ENCODE measurements at regions not wholly inside any gene's neighbourhood (a gene's known extent, or its start where the extent isn't known, plus 50 kb on each side); places are given as distances from the start of the nearest gene placed in this dataset.

DNA sequence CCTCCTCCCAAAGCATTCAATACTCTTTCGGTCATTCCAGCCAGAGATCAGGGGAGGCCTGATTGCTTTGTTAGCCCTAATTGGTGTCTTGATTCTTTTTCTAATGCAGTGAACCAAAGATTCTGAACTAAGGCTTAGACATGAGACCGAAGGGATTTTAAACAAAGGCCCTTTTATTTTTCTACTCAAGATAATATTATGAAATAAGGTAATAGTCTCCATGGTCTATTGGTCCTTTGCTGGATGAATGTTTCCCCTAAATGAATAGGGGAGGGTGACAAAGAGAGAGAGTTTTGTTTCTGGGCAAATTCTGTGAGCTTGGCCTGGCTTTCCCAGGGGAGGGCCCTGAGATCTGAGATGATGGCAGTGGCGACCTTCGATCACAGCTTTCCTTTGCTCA, 449.1 kb downstream of the TYW1 start:
- H3K27ac ChIP-seq (ENCODE audit: low read depth in 1 of 2, low read length in 2 of 2), result no peak overlapping the region
- no peaks in the 10 kb centered on the region for H3K4me1 ChIP-seq (ENCODE audit: control insufficient read depth in 4 of 4, insufficient read depth in 4 of 4, low read length in 3 of 4)
- TF ChIP-seq JUND (IDR thresholded peaks at IDR 0.05) (no peak), NR2F2 (IDR thresholded peaks at IDR 0.05) (no peak), GABPA (IDR thresholded peaks at IDR 0.05 in 1 of 2, conservative IDR thresholded peaks at IDR 0.05 in 1 of 2) (no peak), TAF1 (conservative IDR thresholded peaks at IDR 0.05) (no peak), REST (IDR thresholded peaks at IDR 0.05) (no peak), RXRA (IDR thresholded peaks at IDR 0.05) (no peak), EGR1 (IDR thresholded peaks at IDR 0.05; ENCODE audit: low read depth in 2 of 2) (no peak), SP1 (IDR thresholded peaks at IDR 0.05) (no peak), FOXA1 (IDR thresholded peaks at IDR 0.05) (no peak), FOXA2 (IDR thresholded peaks at IDR 0.05) (no peak), CTCF (IDR thresholded peaks at IDR 0.05; ENCODE audit: low read depth, low read length, missing input control) (no peak)
- TF ChIP-seq, protein P1, sequence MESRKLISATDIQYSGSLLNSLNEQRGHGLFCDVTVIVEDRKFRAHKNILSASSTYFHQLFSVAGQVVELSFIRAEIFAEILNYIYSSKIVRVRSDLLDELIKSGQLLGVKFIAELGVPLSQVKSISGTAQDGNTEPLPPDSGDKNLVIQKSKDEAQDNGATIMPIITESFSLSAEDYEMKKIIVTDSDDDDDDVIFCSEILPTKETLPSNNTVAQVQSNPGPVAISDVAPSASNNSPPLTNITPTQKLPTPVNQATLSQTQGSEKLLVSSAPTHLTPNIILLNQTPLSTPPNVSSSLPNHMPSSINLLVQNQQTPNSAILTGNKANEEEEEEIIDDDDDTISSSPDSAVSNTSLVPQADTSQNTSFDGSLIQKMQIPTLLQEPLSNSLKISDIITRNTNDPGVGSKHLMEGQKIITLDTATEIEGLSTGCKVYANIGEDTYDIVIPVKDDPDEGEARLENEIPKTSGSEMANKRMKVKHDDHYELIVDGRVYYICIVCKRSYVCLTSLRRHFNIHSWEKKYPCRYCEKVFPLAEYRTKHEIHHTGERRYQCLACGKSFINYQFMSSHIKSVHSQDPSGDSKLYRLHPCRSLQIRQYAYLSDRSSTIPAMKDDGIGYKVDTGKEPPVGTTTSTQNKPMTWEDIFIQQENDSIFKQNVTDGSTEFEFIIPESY (IDR thresholded peaks at IDR 0.05), result no peak
- no peaks in the 10 kb centered on the region for H3K36me3 ChIP-seq (ENCODE audit: control insufficient read depth in 4 of 4, insufficient read depth in 3 of 4, low read depth in 1 of 4, low read length in 3 of 4)
- no peak overlapping the region for H3K9ac ChIP-seq (ENCODE audit: low read depth in 1 of 2, low read length in 2 of 2)
- no peak overlapping the region for H3K4me3 ChIP-seq (ENCODE audit: low read depth in 1 of 3, low read length in 3 of 3)
- 93% methylated on average over 4 of the region's 4 CpGs for WGBS
- peaks cover 0 to 3% (median 0%) of the 10 kb centered on the region in 4 donors for H3K27me3 ChIP-seq (ENCODE audit: control insufficient read depth in 4 of 4, insufficient read depth in 4 of 4, low read length in 3 of 4)
- DNase-seq (ENCODE audit: low spot score), result no peak
- peaks cover 2 to 4% (median 3%) of the 10 kb centered on the region in 4 donors for H3K9me3 ChIP-seq (ENCODE audit: control insufficient read depth in 4 of 4, low read length in 3 of 4)

DNA sequence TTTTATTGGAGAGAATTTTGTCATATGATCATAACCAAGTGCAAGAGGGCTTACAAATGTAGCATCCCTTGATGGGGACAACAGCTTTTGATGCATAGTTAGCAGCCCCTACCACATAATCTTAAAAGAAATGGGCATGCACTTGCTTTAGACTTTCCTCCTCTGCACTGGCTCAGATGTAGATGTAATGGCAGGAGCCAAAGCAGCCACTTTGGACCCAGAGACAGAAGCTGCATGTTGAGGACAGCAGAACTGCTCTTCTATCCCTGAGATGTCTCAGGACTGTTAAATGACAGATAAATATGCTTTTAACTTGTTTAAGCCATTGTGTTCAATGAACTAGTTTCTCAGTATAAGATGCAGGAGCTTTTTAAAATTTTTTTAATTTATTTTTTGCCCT, 450.7 kb downstream of the TYW1 start:
- Histone ChIP-seq H3K27ac (ENCODE audit: low read depth in 1 of 2, low read length in 2 of 2) (no peak overlapping the region), H3K27me3 (ENCODE audit: control insufficient read depth in 4 of 4, insufficient read depth in 4 of 4, low read length in 3 of 4) (peaks cover 0 to 3% (median 0%) of the 10 kb centered on the region in 4 donors), H3K9ac (ENCODE audit: low read depth in 1 of 2, low read length in 2 of 2) (no peak overlapping the region), H3K36me3 (ENCODE audit: control insufficient read depth in 4 of 4, insufficient read depth in 3 of 4, low read depth in 1 of 4, low read length in 3 of 4) (no peaks in the 10 kb centered on the region), H3K9me3 (ENCODE audit: control insufficient read depth in 4 of 4, low read length in 3 of 4) (peaks cover 2 to 4% (median 3%) of the 10 kb centered on the region in 4 donors), H3K4me1 (ENCODE audit: control insufficient read depth in 4 of 4, insufficient read depth in 4 of 4, low read length in 3 of 4) (no peaks in the 10 kb centered on the region), H3K4me3 (ENCODE audit: low read depth in 1 of 3, low read length in 3 of 3) (no peak overlapping the region)
- TF ChIP-seq SP1 (IDR thresholded peaks at IDR 0.05) (no peak), HNF4G (IDR thresholded peaks at IDR 0.05) (no peak), JUND (IDR thresholded peaks at IDR 0.05) (no peak), YY1 (IDR thresholded peaks at IDR 0.05) (no peak), REST (IDR thresholded peaks at IDR 0.05) (no peak), TAF1 (conservative IDR thresholded peaks at IDR 0.05) (no peak), RXRA (IDR thresholded peaks at IDR 0.05) (no peak), FOXA2 (IDR thresholded peaks at IDR 0.05) (no peak)
- TF ChIP-seq, protein P2, sequence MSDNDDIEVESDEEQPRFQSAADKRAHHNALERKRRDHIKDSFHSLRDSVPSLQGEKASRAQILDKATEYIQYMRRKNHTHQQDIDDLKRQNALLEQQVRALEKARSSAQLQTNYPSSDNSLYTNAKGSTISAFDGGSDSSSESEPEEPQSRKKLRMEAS (IDR thresholded peaks at IDR 0.05), result no peak
- DNase-seq (ENCODE audit: low spot score), result no peak
